Globus pallidus (tissue), 1 donor: ENCODE measurements at regions not wholly inside any gene's neighbourhood (a gene's known extent, or its start where the extent isn't known, plus 50 kb on each side); places are given as distances from the start of the nearest gene placed in this dataset.

ENCODE experiments used
- DNase-seq: peaks from one replicate; pipeline ENCODE4 v3.0.0-alpha.2; 2015; ENCODE audit warnings: low spot score

DNA sequence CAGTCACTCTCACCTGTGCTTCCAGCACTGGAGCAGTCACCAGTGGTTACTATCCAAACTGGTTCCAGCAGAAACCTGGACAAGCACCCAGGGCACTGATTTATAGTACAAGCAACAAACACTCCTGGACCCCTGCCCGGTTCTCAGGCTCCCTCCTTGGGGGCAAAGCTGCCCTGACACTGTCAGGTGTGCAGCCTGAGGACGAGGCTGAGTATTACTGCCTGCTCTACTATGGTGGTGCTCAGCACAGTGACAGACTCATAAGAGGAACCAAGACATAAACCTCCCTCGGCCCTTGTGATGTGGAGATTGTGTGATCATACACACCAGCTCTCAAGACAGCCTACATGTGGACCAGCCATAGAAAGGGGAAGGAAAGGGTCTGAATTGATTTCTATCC, 113.3 kb downstream of the ZNF280B start:
- DNase-seq: no peak

DNA sequence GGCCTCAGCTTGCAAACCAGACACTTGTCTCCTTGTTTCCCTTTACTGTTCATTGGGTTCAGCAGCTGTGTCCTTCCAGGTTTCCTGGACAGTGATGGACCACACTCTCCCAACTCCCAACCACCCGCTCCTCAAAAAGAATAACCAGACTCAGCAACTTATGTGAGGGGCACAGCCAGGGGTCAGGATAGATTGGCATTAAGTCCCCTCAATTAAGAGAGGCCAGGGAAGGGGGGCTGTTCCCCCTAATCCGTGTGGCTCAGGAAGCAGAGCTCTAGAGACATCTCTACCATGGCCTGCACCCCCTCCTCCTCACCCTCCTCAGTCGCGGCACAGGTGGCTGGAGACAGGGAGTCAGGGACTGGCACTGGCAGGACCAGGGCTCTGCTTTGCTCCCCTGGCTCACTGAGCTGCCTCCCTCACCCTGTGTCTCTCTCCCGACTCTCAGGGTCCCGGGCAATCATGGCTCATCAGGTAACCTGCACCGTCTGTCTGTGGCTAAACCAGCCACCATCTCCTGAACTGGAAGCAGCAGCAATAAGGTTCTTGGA, 111.7 kb downstream of the ZNF280B start:
- no peak for DNase-seq

DNA sequence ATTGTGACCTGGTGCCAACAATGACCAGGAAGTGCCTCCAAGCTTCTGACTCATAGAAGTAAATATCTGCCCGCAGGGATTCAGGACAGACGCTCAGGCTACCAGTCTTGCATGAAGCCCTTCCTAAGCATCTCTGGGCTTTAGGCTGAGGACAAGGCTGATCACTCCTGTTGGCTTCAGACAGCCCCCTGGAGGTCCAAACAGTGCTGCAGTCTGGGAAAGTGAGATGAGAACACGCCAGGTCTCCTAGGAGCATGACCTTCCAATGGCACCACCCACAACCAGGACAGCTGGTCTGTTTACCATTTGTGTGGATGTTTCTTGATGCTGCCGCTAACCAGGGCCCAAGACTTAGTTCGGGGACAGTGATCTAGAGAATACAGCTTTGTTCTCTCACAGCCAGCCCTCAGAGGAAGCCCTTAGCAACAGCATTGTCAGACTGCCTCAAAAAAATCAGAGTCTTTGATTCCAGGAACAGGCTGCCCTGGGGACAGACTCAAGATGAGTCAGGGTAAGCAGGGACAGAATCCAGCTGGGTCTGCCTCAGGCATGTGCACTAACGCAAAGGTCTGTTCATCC, 111.2 kb downstream of the ZNF280B start:
- peak; percentile 66 for DNase-seq

DNA sequence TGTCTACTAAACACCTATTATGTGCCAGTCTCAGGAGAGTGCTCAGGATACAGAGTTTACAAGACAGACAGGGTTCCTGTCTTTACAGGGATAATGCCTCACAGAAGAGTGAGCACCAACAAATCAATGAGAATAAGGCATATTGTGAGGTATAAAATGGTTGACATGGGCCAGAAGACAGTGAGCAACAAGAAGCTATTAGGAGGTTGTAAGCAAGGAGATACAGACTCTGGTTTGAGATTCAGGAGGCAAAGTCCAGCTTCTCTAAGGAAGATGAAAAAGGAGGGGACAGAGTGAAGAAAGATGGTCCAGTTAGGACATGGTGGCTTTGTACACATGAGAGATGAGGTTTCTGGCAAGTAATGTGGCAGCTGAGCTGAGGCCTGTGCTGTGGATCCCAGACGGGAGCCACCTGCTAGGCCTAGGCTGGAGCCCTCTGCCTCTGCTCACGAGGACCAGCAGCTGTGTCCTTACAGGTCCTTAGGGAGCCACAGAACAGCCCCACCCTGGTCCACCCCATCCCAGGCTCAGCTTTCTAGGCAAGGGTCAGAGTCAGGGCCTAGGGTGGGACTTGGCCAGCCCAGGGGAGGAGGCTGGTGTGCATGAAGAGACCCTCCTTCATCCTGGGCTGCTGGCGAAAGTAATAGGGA, 110.5 kb downstream of the ZNF280B start:
- no peak for DNase-seq

DNA sequence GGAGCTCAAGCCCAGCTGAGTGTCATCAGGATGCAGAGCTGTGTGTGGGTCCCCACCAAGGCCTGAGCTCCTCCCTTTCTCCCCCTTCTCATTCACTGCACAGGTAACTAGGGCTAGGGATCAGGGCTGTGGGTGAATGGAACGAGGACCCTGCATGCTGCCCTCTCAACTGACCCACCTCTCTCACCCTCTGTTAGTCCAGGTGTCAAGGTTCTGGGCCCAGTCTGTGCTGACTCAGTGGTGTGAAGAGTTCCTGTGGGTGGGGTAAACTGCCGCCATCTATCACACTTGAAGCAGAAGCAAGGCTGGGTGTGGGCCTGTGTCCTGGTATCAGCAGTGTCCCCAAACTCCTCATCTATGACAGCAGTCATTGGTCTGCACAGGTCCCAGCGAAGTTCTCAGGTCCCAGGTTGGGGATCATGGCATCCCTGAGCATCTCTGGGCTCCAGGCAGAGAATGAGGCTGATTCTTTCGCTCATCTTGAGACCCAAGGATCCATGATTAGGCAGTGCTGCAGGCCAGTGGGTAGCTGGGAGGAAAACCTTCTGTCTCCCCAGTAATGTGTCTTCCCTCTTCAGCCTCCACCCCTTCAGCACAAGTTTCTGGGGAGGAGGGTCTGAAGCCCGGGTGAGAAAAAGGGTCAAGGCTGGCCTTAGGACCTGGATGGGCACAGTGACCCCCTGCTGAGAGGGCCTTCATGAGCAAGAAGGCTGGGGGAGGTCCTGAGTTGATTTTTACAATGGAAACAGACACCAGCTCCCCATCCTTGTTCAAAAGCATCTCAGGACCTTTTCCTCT, 109.8 kb downstream of the ZNF280B start:
- no peak for DNase-seq

DNA sequence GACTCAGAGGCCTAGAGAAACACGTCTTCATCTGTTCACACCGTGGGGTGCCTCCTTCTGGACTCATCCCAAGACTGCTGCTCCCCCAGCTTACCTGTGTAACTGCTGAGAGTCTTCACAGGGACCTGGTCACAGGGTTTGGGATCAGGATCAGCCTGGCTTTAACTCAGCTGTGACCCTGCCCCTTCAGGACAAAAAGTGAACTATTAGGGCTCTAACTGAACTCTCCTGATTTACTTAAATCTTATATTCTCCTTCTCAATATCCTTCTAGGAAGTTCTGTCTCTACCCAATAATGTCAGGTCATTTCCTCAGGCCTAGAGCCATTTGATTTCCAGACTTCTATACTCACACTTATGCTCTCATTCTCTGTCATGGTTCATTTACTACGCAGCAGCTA, 108.4 kb downstream of the ZNF280B start:
- no peak for DNase-seq

DNA sequence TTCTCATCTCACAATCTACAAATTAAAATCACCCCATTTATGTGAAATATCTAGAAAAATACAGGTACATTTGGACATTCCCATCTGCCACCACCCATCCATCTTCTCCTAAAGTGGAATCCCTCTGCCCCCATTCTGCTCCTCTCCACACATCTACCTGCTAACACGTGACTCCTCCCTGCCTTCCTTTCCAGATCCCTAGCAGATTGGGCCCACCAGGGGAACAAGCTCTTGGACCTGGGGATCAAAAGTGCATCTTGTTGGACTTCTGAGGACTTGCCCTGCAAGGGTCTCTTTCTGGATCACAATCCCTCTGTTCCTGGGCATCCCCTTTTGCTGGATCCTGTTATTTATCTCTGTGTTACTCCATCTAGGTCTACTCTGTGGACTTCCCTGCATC, 107.6 kb downstream of the ZNF280B start:
- no peak for DNase-seq

DNA sequence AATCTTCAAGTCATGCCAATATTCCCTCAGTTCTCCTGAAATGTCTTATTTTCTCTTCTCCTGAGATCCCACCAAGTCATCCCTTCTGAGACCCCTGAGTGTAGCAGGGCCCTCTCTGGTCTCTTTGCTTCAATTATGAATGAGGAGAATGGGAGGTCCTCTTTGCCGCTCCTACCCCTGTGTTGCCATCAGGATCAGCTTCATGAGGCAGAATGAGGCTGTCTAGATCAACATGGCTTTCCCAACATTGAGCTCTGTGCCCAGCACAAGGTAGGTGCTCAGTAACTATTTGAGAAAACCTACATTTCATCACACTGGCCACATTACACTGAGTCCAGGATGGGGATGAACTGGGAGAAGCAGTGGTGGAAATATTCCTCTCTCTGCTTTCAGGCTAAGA, 107.2 kb downstream of the ZNF280B start:
- no peak for DNase-seq

DNA sequence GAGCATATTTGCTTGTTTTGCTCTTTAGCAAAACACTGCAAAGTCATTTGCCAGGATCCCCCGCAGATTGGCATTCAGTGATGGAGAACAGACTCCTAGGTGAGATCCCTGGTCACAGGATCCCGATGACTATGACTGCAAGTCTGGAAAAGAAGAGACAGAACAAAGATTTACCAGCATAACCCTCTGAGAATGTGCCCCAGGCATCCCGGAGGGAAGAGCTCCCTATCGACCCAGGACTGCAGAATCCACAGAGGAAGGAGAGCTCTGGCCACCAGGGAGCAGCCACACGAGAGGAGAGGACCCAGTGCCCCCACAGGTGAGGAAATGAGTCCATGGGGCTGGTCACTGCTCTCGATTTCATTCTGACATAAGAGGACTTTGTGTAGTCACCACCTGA, 105.2 kb downstream of the ZNF280B start:
- DNase-seq: no peak

DNA sequence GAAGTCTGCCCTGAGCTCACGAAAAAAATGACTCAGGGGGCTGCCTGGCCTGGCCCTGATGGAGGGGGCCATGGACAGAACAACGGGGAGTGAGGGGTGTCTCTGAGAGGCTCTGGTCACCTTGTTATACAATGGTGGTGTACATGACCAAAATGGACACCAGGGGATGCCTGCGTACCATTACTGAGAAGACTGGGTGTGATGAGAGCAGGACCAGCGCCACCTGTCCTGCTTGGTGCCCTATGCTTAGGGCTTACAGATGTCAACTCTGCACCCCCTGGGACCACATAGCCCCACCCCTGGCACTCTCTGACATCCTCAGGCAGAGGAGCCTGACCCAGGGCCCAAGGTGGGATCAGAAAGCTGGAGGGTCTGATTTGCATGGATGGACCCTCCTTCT, 104.8 kb downstream of the ZNF280B start:
- no peak for DNase-seq

DNA sequence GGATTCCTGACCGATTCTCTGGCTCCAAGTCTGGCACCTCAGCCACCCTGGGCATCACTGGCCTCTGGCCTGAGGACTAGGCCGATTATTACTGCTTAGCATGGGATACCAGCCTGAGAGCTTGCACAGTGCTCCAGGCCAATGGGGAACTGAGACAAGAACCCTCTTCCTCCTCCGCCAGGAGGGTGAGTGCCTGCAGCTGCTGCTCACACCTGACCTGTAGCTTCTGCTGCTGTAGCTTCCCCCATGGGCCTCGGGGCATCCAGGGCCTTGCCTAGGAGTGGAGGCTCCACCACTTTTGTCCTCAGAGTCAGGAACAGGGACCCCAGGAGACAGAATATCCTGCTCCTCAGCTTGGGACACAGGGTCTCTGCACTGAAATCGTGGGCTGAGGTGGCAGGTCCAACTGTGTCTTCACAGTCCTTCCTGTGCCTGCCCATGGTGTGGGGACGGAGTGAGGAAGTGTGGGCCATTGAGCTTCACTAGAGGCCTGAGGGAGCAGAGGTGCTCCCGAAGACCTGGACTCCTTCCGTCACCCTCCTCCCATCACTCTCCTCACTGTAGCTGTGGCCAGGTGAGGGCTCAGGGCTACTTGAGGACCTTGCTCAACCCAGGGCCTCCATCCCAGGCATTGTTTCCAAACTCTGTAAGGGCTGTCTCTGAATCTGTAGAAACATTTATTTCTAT, 103.8 kb downstream of the ZNF280B start:
- no peak for DNase-seq

DNA sequence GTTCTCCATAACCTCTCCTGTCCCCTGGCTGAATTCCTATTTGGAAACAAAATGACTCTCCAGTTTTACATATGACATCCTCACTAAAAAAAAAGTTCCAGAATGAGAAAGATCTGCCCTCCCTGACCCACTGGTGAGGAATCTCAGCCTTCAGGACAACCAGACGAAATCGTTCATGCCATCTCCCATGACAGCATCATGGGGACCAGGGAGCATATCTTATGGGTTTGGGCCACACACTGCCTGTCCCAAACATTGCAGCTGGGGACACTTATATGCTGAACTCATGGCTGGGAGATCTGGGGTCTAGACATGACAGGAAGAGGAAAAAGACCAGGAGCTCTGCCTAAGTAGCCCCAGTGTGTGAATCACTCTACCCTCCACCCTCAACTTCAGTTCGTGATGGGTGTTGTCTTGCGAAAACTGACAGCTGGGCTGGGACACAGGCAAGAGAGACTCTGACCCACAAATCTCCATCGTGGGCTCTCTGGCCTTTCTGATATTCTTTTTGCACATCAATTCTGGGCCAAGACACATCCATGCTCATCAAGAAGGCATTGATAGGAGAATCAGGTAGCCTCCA, 102.0 kb downstream of the ZNF280B start:
- DNase-seq: no peak

DNA sequence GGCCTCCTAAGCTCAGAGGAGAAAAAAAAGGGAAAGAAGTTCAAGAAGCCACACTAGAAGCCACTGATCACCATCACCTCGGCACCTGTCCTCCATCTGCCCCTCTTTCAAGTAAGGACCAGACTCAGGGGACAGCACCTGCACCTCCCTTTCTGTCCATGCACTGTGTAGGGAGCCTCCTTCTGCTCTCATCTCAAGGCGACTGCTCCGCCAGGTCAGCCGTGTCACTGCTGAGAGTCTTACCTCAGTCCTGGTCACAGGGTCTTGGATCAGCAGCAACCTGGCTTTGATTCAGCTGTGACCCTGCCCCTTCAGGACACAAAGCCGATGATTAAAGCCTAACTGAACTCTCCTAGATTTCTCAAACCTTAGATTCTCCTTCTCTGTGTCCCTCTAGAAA, 101.5 kb downstream of the ZNF280B start:
- no peak for DNase-seq

DNA sequence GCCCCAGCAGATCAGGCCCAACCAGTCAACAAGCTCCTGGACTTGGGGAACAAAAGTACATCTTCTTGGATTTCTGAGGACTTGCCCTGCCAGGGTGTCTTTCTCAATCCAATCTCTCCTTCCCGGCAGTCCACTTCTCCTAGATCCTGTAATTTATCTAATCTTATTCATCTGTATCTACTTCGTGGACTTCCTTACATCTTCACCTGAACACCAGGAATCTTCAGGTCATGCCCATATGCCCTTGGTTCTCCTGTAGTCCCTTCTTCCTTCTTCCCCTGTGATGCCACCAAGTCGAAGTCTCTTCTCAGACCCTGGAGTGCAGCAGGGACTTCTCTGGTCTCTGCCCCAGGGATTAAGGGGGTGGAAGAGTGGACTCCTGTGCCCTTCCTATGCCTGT, 100.3 kb downstream of the ZNF280B start:
- no peak for DNase-seq

DNA sequence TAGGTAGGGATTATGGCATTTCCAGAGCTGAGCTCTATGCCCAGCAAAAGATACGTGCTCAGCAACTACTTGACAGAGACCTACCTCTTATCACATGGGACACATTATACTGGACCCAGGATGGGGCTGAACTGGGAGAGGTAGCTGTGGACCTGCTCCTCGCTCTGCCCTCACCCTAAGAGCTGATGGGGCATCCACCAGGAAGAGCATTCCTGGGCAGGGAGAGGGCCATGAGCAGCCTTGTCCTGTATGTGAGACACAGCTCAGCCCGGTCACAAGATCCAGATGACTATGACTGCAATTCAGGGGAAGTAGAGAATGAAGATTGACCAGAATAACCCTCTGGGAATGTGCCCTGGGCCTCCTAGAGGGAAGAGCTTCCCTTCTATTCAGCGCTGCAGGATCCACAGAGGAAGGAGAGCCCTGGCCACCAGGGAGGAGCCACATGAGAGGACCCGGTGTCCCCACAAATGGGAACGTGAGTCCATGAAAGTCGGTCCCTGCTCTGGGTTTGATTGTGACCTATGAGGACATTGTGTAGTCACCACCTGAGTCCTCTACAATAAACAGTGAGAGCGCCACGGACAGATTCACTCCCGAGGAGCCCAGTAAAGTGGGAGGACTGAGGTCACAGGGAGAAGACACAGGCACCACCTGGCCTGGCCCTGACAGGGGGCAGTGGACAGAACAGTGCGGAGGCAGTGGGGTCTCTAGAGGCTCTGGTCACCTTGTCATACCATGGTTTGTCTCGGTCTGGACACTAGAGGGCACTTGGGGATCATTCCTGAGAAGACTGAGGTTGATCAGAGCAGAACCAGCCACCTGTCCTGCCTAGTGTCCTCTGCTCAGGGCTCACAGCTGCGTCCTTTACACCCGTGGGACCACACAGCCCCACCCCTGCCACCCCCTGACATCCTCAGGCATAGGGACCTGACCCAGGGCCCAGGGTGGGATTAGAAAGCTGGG, 99.5 kb downstream of the ZNF280B start:
- DNase-seq: no peak

DNA sequence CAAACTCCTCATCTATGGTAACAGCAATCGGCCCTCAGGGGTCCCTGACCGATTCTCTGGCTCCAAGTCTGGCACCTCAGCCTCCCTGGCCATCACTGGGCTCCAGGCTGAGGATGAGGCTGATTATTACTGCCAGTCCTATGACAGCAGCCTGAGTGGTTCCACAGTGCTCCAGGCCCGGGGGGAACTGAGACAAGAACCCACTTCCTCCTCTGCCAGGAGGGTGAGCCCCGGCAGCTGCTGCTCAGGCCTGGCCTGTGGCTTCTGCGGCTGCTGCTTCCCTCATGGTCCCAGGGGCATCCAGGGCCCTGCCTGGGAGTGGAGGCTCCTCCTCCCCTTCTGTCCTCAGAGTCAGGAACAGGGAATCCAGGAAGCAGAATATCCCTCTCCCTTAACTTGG, 98.4 kb downstream of the ZNF280B start:
- peak; percentile 34 for DNase-seq

DNA sequence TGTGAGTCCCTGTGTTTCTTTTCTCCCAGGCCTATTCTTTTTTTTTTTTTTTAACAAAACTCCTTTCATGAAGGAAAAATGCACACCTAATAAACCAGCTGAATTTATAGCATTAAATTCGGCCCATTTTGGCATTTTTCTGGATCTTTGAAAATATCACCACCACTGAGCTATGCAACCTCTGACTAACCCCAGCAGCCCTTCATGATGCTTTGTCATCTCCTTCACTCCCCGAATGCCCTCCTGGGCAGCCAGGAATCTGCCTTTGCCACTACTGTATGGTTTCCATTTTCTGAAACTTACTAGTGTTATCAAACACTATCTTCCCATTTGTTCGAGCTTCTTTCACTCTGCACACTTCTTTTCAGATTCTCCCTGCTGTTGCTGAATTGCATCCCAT, 97.9 kb downstream of the ZNF280B start:
- no peak for DNase-seq

DNA sequence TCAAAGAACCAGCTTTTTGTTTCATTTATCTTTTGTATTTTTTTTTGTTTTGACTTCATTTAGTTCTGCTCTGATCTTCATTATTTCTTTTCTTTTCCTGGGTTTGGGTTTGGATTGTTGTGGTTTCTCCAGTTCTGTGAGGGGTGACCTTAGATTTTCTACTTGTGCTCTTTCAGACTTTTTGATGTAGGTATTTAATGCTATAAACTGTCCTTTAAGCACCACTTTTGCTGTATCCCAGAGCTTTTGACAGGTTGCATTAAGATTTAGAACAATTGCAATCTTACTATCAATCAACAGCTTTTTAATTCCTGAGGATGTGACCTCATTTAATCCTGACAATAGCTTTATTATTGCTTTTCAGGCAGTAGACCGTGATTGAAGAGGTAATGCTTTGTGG, 94.3 kb downstream of the ZNF280B start:
- DNase-seq: no peak

DNA sequence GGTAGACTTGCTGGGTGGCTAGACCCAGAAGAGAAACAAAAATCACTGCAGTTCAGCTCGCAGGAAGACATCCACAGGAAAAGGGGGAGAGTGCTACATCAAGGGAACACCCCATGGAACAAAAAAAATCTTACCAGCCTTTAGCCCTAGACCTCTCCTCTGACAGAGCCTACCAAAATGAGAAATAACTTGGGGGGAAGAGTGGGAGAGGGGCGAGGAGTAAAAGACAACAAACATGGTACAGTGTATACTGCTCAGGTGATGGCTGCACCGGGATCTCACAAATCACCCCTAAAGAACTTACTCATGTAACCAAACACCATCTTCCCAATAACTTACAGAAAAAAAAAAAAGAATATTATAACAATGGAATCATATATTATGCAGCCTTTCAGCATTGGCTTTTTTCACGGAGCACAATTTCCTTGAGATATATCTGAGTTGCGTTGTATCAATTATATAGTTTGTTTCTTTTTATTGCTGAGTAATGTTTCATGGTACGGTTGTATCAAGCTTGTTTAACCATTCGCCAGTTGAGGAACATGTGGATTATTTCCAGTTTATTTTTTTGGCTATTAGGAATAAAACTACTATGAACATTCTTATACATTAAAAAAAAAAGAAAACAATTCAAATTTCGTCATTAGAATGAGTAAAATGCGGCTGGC, 90.9 kb downstream of the ZNF280B start:
- no peak for DNase-seq

DNA sequence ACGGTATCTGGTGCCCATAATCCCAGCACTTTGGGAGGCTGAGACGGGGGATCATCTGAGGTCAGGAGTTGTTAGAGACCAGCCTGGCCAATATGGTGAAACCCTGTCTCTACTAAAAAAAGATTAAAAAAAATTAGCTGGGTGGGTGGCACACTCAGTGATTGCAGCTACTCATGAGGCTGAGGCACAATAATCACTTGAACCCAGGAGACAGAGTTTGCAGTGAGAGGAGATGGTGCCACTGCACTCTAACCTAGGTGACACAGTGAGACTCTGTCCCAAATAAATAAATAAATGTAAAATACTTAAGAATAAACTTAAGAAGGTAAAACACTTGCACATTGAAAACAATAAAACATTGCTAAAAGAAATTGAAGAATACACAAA, 90.4 kb downstream of the ZNF280B start:
- DNase-seq: no peak

DNA sequence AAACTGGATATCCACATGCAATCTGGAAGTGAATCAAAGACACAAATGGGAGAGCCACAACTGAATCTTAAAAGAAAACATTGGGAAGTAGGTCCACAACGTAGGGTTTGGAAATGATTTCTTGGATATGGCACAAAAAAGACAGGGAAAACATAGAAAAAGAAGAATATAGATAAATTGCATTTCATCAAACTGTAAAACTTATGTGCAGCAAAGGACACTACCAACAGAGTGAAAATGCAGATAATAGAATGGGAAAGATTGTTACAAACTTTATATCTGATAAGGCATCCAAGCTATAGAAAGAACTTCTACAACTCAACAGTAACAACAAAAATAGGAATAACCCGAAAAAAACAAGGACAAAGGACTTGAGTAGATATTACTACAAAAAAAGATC, 89.6 kb downstream of the ZNF280B start:
- DNase-seq: no peak
